ENCODE measurements at regions not wholly inside any gene's neighbourhood (a gene's known extent, or its start where the extent isn't known, plus 50 kb on each side); places are given as distances from the start of the nearest gene placed in this dataset.
"Not testable (repeated sequence)": the region's sequence is repeated elsewhere in the genome, so short reads cannot be mapped to it uniquely, and the experiment has no call there.

DNA sequence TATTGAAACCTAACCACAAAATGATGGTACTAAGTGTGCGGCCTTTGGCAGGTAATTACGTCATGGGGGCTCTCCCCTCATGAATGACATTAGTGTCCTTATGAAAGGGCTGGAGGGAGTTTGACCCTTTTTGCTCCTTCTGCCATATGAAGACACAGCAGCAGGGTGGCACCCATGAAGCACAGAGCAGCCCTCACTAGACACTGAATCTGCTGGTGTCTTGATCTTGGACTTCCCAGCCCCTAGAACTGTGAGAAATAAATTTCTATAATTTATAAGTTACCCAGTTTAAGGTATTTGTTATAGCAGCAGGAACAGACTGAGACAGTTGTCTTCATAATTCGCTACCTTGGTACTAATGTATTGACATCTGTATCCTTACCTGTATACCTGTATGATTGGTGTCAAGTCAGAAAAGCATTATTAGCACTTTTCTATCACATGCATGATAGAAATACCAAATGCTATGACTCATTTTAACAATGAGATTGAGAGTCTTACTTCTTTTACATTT, 80.4 kb downstream of the GCNT4 start:
- Histone ChIP-seq H3K4me1 (ENCODE audit: insufficient read depth, low read length) (no peaks in the 10 kb centered on the region), H2AFZ (ENCODE audit: low read length) (no peak overlapping the region), H3K9me3 (ENCODE audit: low read length) (no peaks in the 10 kb centered on the region), H3K27ac (ENCODE audit: low read length) (no peak overlapping the region), H3K9me2 (replicated peaks; ENCODE audit: low read length) (no peaks in the 10 kb centered on the region), H3K9ac (ENCODE audit: low read length) (no peak overlapping the region), H3K79me2 (ENCODE audit: low read length) (no peaks in the 10 kb centered on the region), H3K27me3 (ENCODE audit: low read length) (no peaks in the 10 kb centered on the region), H4K20me1 (ENCODE audit: low read length) (no peaks in the 10 kb centered on the region), H3F3A (ENCODE audit: low read length, unreplicated experiment) (no peaks in the 10 kb centered on the region), H3K4me3 (ENCODE audit: low read length) (no peak overlapping the region), H3K36me3 (ENCODE audit: low read depth, low read length) (no peaks in the 10 kb centered on the region), H3K4me2 (ENCODE audit: low read length) (no peak overlapping the region)
- ChIA-PET POLR2A (ENCODE audit: unreplicated experiment) (no interaction called here), CTCF (no interaction called here)
- BruUV-seq (replicated peaks) = no TSS peak
- TF ChIP-seq EZH2 (IDR thresholded peaks at IDR 0.05; ENCODE audit: low read length, unreplicated experiment) (no peak), EZH2phosphoT487 (IDR thresholded peaks at IDR 0.05; ENCODE audit: borderline replicate concordance, low read length) (no peak)
- TF ChIP-seq, protein P1, sequence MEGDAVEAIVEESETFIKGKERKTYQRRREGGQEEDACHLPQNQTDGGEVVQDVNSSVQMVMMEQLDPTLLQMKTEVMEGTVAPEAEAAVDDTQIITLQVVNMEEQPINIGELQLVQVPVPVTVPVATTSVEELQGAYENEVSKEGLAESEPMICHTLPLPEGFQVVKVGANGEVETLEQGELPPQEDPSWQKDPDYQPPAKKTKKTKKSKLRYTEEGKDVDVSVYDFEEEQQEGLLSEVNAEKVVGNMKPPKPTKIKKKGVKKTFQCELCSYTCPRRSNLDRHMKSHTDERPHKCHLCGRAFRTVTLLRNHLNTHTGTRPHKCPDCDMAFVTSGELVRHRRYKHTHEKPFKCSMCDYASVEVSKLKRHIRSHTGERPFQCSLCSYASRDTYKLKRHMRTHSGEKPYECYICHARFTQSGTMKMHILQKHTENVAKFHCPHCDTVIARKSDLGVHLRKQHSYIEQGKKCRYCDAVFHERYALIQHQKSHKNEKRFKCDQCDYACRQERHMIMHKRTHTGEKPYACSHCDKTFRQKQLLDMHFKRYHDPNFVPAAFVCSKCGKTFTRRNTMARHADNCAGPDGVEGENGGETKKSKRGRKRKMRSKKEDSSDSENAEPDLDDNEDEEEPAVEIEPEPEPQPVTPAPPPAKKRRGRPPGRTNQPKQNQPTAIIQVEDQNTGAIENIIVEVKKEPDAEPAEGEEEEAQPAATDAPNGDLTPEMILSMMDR (conservative IDR thresholded peaks at IDR 0.05; ENCODE audit: low read depth, low read length) = no peak
- no peak for ATAC-seq
- intact Hi-C loops (cut with micrococcal nuclease) = no loop called here
- DNase-seq = no peak

DNA sequence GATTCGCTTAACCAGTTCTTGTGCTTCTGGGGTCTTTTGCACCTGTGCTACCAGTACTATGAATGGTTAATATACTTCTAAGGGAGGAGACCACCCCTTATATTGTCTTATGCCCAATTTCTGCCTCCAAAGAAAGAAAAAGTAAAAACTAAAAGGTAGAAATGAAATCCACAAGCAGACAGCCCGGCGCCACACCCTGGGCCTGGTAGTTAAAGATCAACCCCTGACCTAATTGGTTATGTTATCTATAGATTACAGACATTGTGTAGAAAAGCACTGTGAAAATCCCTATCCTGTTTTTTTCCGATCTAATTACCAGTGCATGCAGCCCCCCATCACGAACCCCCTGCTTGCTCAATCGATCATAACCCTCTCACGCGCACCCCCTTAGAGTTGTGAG, 81.5 kb downstream of the GCNT4 start:
- H3K27me3 ChIP-seq (ENCODE audit: low read length); H3K36me3 ChIP-seq (ENCODE audit: low read depth, low read length); H3K79me2 ChIP-seq (ENCODE audit: low read length); BruUV-seq (replicated peaks); H4K20me1 ChIP-seq (ENCODE audit: low read length); H3F3A ChIP-seq (ENCODE audit: low read length, unreplicated experiment); intact Hi-C loops (cut with micrococcal nuclease); H3K4me1 ChIP-seq (ENCODE audit: insufficient read depth, low read length); H3K4me2 ChIP-seq (ENCODE audit: low read length); H3K9me2 ChIP-seq (replicated peaks; ENCODE audit: low read length); POLR2A ChIA-PET (ENCODE audit: unreplicated experiment); H3K9me3 ChIP-seq (ENCODE audit: low read length); H3K4me3 ChIP-seq (ENCODE audit: low read length); CTCF ChIA-PET; H3K27ac ChIP-seq (ENCODE audit: low read length); H2AFZ ChIP-seq (ENCODE audit: low read length); ATAC-seq; DNase-seq; H3K9ac ChIP-seq (ENCODE audit: low read length): not testable (repeated sequence)

DNA sequence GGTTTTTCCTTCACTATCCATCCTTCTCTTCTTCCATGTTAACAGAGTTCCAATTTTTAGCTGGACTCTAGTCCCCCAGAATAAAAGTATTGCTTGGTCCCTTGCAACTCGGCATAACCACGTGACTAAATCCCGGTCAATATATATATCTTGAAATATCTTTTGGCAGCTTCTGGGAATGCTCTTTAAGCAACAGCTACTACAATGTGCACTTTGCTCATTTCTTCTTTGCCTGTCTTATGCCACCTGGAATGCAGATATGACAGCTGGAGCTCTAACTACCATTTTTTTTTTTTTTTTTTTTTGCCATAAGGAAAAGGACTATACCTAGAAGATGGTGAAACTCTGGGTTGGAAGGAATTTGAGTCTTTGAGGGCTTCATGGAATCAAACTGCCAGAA, 82.6 kb downstream of the GCNT4 start:
- TF ChIP-seq EZH2phosphoT487 (IDR thresholded peaks at IDR 0.05; ENCODE audit: borderline replicate concordance, low read length) (no peak), EZH2 (IDR thresholded peaks at IDR 0.05; ENCODE audit: low read length, unreplicated experiment) (no peak)
- TF ChIP-seq, protein P1 (conservative IDR thresholded peaks at IDR 0.05; ENCODE audit: low read depth, low read length) = no peak
- Histone ChIP-seq H3K9me2 (replicated peaks; ENCODE audit: low read length) (no peaks in the 10 kb centered on the region), H3K4me1 (ENCODE audit: insufficient read depth, low read length) (peaks cover 9% of the 10 kb centered on the region), H3K79me2 (ENCODE audit: low read length) (no peaks in the 10 kb centered on the region), H3K4me2 (ENCODE audit: low read length) (no peak overlapping the region), H2AFZ (ENCODE audit: low read length) (no peak overlapping the region), H3K27ac (ENCODE audit: low read length) (no peak overlapping the region), H3K4me3 (ENCODE audit: low read length) (no peak overlapping the region), H3F3A (ENCODE audit: low read length, unreplicated experiment) (no peaks in the 10 kb centered on the region), H3K9me3 (ENCODE audit: low read length) (no peaks in the 10 kb centered on the region), H3K9ac (ENCODE audit: low read length) (no peak overlapping the region), H3K36me3 (ENCODE audit: low read depth, low read length) (no peaks in the 10 kb centered on the region), H3K27me3 (ENCODE audit: low read length) (no peaks in the 10 kb centered on the region), H4K20me1 (ENCODE audit: low read length) (no peaks in the 10 kb centered on the region)
- intact Hi-C loops (cut with micrococcal nuclease) = no loop called here
- BruUV-seq (replicated peaks) = no TSS peak
- ChIA-PET POLR2A (ENCODE audit: unreplicated experiment) (no interaction called here), CTCF (interaction anchor here (0.7 kb wide), 1 partner anchor 30 kb away, joined by 4 read pairs; no protein-coding TSS in a partner anchor)
- DNase-seq (no peak), ATAC-seq (no peak)

Data from PC-3 (cell line).